ENCODE measurements at regions not wholly inside any gene's neighbourhood (a gene's known extent, or its start where the extent isn't known, plus 50 kb on each side); places are given as distances from the start of the nearest gene placed in this dataset.
"Not testable (repeated sequence)": the region's sequence is repeated elsewhere in the genome, so short reads cannot be mapped to it uniquely, and the experiment has no call there.

DNA sequence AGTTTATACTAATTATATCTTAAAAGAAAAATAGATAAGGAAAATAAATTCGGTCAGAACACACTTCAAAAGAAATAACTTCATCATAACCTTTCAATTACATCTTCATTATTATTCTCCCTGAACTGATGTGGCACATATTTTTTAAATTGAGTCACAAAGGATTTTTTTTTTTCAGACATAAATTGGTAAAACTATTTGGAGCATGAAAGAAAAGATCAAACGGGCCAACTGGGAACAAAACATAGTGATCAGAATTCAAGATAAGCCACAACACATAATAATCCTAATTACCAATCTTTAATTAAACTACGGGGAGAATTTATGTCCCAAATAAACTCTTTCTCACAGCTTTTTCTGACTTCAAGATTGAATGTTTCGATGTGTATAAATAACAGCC is 258.2 kb upstream of the MAGI2 start:
- no peak for DNase-seq

- DNase-seq = no peak
Observed at GRCh38 chr7:79709574-79710409, 256.3 kb upstream of the MAGI2 start.

- DNase-seq = no peak
Observed at GRCh38 chr7:79702116-79702515, 248.6 kb upstream of the MAGI2 start.

GRCh38 chr7:79692015-79692414 is 238.5 kb upstream of the MAGI2 start:
- no peak for DNase-seq

DNA sequence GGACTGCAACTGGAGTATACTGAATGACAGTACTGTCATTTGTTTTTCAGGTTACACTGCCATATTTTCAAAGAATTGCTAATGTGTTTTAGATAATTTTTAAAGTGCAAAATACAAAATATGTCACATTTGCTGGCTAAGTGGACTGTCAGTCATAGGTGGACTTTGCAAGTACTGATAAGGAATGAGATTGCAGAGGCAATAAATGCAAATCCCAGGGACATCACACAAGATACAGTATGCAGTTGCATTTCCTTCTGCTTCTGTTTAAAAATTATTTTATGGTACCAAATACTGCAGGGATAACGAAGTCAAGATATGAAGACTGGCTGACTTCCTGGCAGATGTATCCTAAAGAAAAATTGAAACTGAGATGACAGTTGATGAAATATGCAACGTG is 237.6 kb upstream of the MAGI2 start:
- no peak for DNase-seq

DNA sequence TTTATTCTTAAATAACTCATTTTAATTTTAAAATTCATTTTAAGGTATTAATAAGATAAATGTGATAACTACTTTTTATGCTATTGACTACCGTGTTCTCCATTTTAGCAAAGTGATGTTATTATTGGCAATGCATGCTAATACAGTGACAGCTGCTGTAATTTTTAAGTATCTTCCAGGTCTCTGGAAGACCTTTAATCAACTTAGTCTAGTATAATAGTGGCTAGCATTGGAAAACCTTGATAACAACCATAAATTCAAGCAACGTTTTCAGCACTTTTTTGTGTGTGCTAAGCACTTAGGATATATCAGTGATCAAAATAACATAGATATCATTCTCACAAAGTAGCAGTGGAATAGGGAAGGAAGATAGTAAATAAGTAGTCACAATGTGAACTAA is 230.9 kb upstream of the MAGI2 start:
- DNase-seq = no peak

GRCh38 chr7:79683916-79684315 is 230.4 kb upstream of the MAGI2 start:
- no peak for DNase-seq

GRCh38 chr7:79683185-79683890 is 229.9 kb upstream of the MAGI2 start:
- no peak for DNase-seq

DNA sequence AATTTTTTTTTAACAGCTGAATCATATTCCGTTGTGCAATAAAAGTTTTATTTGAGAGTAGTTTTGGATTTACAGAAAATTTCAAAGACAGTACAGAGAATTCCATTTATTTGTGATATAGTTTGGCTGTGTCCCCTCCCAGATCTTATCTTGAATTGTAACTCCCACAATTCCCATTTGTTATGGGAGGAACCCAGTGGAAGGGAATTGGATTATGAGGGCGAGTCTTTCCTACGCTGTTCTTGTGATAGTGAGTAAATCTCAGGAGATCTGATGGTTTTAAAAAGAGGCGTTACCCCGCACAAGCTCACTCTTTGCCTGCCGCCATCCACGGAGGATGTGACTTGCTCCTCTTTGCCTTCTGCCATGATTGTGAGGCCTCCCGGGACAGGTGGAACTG is 228.0 kb upstream of the MAGI2 start:
- no peak for DNase-seq

DNA sequence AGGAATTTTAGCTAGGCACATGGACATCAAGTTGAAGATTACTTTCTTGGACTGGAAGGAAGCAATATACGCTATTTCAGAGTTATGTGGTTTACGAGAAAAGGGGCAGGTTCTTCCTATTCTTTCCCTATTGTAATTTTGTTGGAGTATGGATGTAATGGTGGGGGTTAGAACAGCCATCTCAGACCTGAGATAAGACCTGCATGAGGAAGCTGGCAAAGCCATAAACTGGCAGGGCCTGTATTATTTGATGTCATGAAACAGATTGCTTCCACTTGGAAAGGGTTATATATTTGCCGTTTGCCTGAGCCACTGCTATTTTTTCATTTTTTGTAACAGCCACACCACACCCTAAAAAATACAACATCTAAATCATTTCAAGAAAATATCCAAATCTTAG is 220.5 kb upstream of the MAGI2 start:
- no peak for DNase-seq

DNA sequence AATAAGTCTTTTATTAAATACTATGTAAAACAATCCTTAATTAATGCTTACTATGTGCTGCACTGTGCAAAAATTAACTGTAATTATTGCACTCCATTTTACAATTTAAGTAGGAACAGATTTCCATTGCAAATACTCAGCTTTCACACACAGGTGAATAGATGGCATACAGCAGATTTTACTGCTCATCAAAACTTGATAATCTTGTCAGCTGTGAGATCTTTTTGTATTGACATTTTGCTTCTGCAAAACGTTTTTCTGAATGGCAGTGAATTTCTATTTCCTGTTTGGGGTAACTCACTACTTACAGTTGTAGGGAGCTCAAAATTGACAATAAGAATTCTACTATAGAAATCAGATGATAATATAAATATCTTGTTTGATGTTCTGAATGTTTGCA is 220.0 kb upstream of the MAGI2 start:
- no peak for DNase-seq

GRCh38 chr7:79668292-79668691 is 214.8 kb upstream of the MAGI2 start:
- DNase-seq = no peak

- DNase-seq = no peak
Observed at GRCh38 chr7:79666472-79666871, 213.0 kb upstream of the MAGI2 start.

- DNase-seq = no peak
Observed at GRCh38 chr7:79664884-79665676, 211.6 kb upstream of the MAGI2 start.

DNA sequence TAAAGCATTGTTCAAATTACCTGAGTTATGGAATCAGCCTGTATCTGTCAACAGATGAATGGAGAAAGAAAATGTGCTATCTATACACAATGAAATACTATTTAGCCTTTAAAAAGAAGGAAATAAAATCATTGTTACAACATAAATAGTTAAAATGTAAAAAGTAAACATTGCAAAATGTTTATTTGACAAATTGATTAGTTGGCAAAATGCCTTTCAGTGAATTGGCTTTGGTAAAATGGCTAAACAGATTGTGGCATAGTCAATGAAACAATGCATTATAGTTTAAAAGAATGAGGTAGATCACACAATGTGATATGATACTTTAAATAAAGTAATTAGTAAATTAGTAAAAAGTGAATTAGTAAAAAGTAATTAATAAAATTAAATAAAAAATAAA is 204.8 kb upstream of the MAGI2 start:
- no peak for DNase-seq

DNA sequence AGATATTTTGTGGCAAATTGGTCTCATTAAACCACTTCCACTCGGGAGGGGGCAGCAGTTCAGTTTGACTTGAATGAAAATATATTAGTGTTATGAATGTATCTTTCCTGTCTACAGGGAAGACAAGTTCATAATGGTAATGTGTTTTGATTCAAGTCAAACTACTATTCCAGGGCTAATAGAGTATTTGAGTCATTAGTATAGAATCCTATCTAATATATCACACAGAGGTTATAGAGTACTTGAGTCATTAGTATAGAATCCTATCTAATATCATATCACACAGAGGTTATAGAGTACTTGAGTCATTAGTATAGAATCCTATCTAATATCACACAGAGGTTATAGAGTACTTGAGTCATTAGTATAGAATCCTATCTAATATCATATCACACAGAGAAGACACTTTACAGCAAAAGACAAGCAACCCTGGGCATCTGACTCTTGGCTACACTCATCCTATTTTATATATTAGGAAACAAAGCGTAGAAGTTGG is 199.7 kb upstream of the MAGI2 start:
- DNase-seq = no peak

GRCh38 chr7:79652619-79653018 is 199.2 kb upstream of the MAGI2 start:
- DNase-seq = no peak

DNA sequence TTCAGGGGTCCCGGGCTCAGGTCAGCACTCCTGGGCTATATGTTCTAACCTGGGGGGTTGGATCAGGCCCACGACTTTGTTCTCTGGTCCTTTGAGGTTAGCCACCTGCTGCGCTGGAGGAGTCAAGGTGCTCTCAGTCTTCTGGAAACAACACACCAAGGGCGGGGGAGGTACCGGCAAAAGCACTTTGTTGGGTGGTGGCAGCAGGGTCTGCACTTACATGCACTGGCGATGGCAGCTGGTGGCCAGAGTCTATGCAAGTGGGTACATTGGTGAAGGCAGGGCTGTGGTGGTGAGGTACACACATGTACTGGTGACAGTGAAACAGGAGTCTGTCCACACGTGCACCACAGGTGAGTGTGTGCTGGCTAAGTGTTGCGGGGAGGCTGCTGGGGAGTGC is 194.2 kb upstream of the MAGI2 start:
- DNase-seq = no peak

DNA sequence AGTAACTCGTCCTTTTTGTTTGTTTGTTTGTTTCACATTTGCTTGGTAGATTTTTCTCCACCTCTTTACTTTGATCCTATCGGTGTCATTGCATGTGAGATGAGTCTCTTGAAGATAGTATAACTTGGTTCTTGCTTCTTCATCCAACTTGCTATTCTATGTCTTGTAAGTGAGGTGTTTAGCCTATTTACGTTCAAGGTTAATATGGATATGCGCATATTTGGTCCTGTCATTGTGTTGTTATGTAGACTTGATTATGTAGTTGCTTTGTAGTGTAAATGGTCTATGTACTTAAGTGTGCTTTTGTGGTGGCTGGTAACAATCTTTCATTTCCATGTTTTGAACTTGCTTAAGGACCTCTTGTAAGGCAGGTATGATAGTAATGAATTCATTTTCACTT is 192.8 kb upstream of the MAGI2 start:
- no peak for DNase-seq

DNA sequence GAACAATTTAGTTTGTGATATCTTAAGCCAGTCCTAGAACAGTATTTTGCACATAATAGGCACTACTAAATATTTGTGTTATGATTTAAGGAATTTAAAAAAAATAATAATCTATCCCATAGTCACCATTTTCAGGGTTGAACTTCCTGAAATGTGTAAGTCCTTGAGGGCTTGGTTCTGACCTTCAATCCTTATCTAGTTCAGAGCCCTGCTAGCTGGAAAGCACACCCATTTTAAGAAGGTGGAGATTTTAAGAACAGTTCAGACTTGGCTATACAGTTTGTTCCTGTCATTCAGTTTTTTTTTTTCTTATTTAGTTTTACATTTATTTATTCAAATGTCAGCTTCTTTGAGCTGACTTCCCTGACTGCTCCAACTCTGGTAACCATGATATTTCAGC is 183.4 kb upstream of the MAGI2 start:
- DNase-seq = no peak

GRCh38 chr7:79625921-79626320 is 172.5 kb upstream of the MAGI2 start:
- not testable (repeated sequence) for DNase-seq

DNA sequence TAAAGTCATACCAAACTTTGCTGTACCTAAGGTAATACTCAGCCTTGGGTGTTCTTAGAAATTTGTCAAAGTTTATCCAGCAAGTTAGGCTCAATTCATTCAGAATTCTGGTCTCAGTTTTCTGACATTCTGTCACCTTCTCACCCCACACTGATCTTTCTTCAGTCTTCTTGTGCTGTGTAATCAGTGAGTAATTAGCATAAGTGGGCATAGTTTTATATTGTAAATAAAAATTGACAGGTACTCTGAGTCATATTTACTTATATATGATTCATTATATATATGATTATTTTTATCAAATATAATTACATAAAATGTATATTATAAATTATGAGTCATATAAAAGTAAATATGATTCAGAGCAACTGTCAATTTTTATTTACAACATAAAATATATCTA is 170.9 kb upstream of the MAGI2 start:
- no peak for DNase-seq

- no peak for DNase-seq
Observed at GRCh38 chr7:79622781-79623180, 169.3 kb upstream of the MAGI2 start.
